Cardiac muscle cell (in vitro differentiated cells and primary cell): ENCODE measurements at regions not wholly inside any gene's neighbourhood (a gene's known extent, or its start where the extent isn't known, plus 50 kb on each side); places are given as distances from the start of the nearest gene placed in this dataset.
A peak's percentile ranks its signal among the peaks of the same experiment; 100 is the strongest.

Experiments used
- DNase-seq, 2 donors: peaks; one replicate each; pipeline versions ENCODE4 v3.0.0 to v3.0.0-alpha.2; 2010 to 2017; ENCODE audit warnings: low read depth in 1 of 2, low spot score in 1 of 2
- H3K27ac ChIP-seq: fragments of 200-600 bp; sonication (generic); 2 replicates; pipeline ENCODE4 v1.5.1; 2016
- H3K27me3 ChIP-seq: fragments of 200-600 bp; sonication (generic); 2 replicates; pipeline ENCODE4 v1.6.0; 2016; ENCODE audit warnings: control low read depth
- H3K36me3 ChIP-seq: fragments of 200-600 bp; sonication (generic); 2 replicates; pipeline ENCODE4 v1.5.1; 2016; ENCODE audit warnings: control low read depth
- H3K4me1 ChIP-seq: fragments of 200-600 bp; sonication (generic); 2 replicates; pipeline ENCODE4 v1.8.1; 2017; ENCODE audit warnings: low read depth, mild to moderate bottlenecking, mixed run types
- H3K4me3 ChIP-seq: fragments of 200-600 bp; sonication (generic); 2 replicates; pipeline ENCODE4 v1.5.1; 2016; ENCODE audit warnings: mild to moderate bottlenecking
- H3K9me3 ChIP-seq: fragments of 200-600 bp; sonication (generic); 2 replicates; pipeline ENCODE4 v1.5.1; 2017; ENCODE audit warnings: low read depth, mild to moderate bottlenecking, control low read depth
- TF ChIP-seq, protein P1 (sequence below): IDR thresholded peaks from 2 replicates; pipeline ENCODE4 v1.5.1; 2012; ENCODE audit warnings: low read depth, mild to moderate bottlenecking, low read length

DNA sequence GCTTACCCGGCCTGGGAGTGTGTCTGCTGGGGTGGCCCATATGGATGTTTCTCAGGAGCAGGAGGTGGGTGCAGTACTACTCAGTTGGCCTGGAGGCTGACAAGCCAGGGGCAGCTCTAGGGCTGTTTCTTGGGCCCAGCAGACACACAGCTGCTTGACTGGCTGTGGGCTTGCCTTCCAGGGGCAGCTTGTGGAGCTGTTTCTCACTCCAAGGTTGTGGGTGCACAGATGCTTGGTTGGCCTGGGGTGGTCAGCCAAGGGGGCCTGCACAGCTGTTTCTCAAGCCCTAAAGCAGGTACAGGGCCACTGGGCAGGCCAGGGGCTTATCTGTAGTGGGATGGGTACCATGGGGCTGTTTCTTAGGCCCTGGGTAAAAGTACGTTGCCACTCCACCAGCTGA lies 1078.1 kb upstream of the ADGRL2 start:
- no peak overlapping the region for H3K4me3 ChIP-seq
- TF ChIP-seq, protein P1, sequence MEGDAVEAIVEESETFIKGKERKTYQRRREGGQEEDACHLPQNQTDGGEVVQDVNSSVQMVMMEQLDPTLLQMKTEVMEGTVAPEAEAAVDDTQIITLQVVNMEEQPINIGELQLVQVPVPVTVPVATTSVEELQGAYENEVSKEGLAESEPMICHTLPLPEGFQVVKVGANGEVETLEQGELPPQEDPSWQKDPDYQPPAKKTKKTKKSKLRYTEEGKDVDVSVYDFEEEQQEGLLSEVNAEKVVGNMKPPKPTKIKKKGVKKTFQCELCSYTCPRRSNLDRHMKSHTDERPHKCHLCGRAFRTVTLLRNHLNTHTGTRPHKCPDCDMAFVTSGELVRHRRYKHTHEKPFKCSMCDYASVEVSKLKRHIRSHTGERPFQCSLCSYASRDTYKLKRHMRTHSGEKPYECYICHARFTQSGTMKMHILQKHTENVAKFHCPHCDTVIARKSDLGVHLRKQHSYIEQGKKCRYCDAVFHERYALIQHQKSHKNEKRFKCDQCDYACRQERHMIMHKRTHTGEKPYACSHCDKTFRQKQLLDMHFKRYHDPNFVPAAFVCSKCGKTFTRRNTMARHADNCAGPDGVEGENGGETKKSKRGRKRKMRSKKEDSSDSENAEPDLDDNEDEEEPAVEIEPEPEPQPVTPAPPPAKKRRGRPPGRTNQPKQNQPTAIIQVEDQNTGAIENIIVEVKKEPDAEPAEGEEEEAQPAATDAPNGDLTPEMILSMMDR = no peak
- no peak for DNase-seq
- H3K4me1 ChIP-seq = no peaks in the 10 kb centered on the region
- no peaks in the 10 kb centered on the region for H3K36me3 ChIP-seq
- H3K9me3 ChIP-seq = no peaks in the 10 kb centered on the region
- no peak overlapping the region for H3K27ac ChIP-seq
- no peaks in the 10 kb centered on the region for H3K27me3 ChIP-seq

DNA sequence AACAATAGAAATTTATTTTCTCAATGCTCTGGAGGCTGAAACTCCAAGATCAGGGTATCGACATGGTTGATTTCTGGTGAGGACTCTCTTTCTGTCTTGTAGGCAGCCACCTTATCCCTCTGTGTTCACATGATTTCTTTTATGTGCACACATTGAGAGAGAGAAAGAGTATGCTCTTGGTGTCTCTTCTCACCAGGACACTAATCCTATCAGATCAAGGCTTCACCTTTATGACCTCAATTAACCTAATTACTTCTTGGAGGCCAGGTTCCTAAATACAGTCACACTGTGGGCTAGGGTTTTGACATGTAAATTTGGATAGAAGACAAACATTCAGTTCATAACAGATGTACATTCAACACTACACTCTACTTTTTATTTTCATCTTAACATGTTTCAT lies 1094.2 kb upstream of the ADGRL2 start:
- no peak overlapping the region for H3K4me3 ChIP-seq
- H3K9me3 ChIP-seq = no peaks in the 10 kb centered on the region
- TF ChIP-seq, protein P1 = no peak
- DNase-seq = no peak
- H3K36me3 ChIP-seq = no peaks in the 10 kb centered on the region
- H3K4me1 ChIP-seq = no peaks in the 10 kb centered on the region
- no peaks in the 10 kb centered on the region for H3K27me3 ChIP-seq
- no peak overlapping the region for H3K27ac ChIP-seq

DNA sequence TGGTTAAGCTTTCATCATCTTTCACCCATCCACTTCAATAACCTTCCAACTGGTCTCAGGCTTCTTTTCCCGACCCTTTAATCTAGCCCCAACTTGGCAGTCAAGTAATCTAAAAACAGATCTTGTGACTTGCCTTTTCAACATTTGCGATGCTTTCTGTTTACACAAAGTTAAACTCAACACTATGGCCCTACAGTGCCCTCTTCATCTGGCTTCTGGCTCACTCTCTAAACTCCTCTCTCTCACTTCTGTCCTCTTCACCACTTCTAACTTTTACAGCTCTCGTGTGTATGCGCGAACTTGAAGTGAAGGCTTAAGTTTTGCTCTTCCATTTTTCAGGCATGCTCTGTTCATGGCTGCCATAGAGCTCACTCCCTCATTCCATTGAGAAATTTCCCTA lies 1122.3 kb upstream of the ADGRL2 start:
- H3K9me3 ChIP-seq = no peaks in the 10 kb centered on the region
- H3K27ac ChIP-seq = no peak overlapping the region
- peaks cover 9% of the 10 kb centered on the region for H3K4me1 ChIP-seq
- TF ChIP-seq, protein P1 = no peak
- no peak overlapping the region for H3K4me3 ChIP-seq
- no peak for DNase-seq
- no peaks in the 10 kb centered on the region for H3K36me3 ChIP-seq
- H3K27me3 ChIP-seq = no peaks in the 10 kb centered on the region

DNA sequence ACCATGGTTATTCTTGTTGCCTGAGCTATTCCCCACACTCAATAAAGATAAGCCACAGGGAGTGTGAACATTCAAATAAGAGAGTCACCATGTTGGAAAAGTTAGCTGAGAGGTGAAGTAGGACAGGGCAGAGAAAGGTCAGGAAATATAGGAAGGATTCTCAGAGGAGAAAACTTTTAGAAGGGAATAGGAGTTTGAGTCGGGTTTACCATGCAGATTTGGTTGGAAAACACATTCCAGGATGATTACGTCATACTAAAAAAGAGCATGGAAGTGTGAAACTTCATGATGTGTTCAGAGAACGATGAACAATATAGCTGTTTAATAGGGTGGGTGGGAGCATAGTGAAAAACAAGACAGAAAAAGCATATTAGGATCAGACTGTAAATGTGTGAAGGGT lies 1125.3 kb upstream of the ADGRL2 start:
- no peak overlapping the region for H3K4me3 ChIP-seq
- H3K9me3 ChIP-seq = no peaks in the 10 kb centered on the region
- H3K27me3 ChIP-seq = no peaks in the 10 kb centered on the region
- H3K4me1 ChIP-seq = peaks cover 9% of the 10 kb centered on the region
- TF ChIP-seq, protein P1 = no peak
- H3K36me3 ChIP-seq = no peaks in the 10 kb centered on the region
- no peak overlapping the region for H3K27ac ChIP-seq
- peak in 1 of 2 donors; percentile 15 for DNase-seq

DNA sequence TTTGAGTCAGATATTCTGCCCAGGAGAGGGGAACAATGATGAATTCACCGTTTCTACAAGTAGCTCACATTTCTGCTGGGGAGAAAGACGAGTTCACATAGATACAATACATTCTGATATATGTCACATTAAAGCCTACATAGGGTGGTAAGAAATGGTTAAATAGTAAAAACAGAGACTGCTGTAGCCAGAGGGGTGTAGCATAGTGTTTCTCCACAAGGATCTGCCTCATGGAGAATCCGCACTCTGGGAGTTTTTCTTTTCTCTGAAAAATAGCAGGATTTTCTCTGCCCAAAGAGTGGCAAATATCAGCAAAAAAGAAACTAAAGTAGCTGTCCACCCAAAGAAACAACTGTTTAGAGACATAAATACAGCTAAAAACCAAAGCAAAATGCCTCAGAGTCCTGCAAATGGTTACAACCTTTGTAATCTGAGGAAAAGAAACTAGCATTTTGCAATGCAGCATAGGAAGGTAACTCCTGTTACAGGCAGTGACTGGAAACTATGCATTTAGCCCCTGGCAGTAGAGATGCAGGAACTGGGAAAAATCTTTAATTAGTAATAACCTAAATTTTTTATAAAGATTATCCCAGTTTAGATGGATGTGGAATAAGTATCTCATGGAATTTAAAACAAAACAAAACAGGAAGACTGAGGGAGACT lies 1126.7 kb upstream of the ADGRL2 start:
- Histone ChIP-seq H3K9me3 (no peaks in the 10 kb centered on the region), H3K4me1 (peaks cover 9% of the 10 kb centered on the region), H3K27ac (no peak overlapping the region), H3K36me3 (no peaks in the 10 kb centered on the region), H3K4me3 (no peak overlapping the region), H3K27me3 (no peaks in the 10 kb centered on the region)
- TF ChIP-seq, protein P1 = no peak
- DNase-seq = peak in 1 of 2 donors; percentile 7
